GM12878 (cell line): ENCODE measurements at regions not wholly inside any gene's neighbourhood (a gene's known extent, or its start where the extent isn't known, plus 50 kb on each side); places are given as distances from the start of the nearest gene placed in this dataset.
"Not testable (repeated sequence)": the region's sequence is repeated elsewhere in the genome, so short reads cannot be mapped to it uniquely, and the experiment has no call there.

Experiments
- CHD1 ChIP-seq: IDR thresholded peaks from 2 replicates; pipeline ENCODE4 v1.6.1; 2012; ENCODE audit warnings: low read depth, low read length, improper control_type of control experiment
- CTCF ChIP-seq, 3 experiments: IDR thresholded peaks in 2 of 3; conservative IDR thresholded peaks in 1 of 3; 2 replicates each; pipeline ENCODE4 v1.5.1; 2011; ENCODE audit warnings: low read depth in 3 of 3, low read length in 3 of 3, mild to moderate bottlenecking in 3 of 3, control low read depth in 2 of 3, moderate library complexity in 2 of 3, inconsistent platforms in 1 of 3, mixed read lengths in 1 of 3; ENCODE audit not compliant: control insufficient read depth in 2 of 3, insufficient read depth in 1 of 3; ENCODE audit errors: extremely low read depth in 1 of 3
- IRF4 ChIP-seq: IDR thresholded peaks from 2 replicates; pipeline ENCODE4 v1.6.1; 2011; ENCODE audit warnings: low read depth, low read length
- ZBTB11 ChIP-seq: fragments of 450-650 bp; formaldehyde crosslinking; IDR thresholded peaks from 2 replicates; pipeline ENCODE4 v1.5.0; 2022; ENCODE audit warnings: mild to moderate bottlenecking, missing genetic modification characterization

GRCh38 chr1:149644818-149645217 lies 61.2 kb downstream of the PPIAL4C start:
- not testable (repeated sequence) for TF ChIP-seq CTCF (IDR thresholded peaks at IDR 0.05 in 2 of 3, conservative IDR thresholded peaks at IDR 0.05 in 1 of 3; ENCODE audit: control insufficient read depth in 2 of 3, extremely low read depth in 1 of 3, insufficient read depth in 1 of 3, low read depth in 3 of 3, low read length in 3 of 3); ZBTB11 (CRISPR knock-in tag); IRF4; CHD1
